HG02759 (cell line): ENCODE measurements at regions not wholly inside any gene's neighbourhood (a gene's known extent, or its start where the extent isn't known, plus 50 kb on each side); places are given as distances from the start of the nearest gene placed in this dataset.

Source experiments
- ATAC-seq: cut with Tn5 transposase; IDR thresholded peaks from one replicate; pipeline ENCODE4 v1.9.1; 2021; ENCODE audit warnings: mild to moderate bottlenecking, moderate library complexity; ENCODE audit not compliant: unreplicated experiment

DNA sequence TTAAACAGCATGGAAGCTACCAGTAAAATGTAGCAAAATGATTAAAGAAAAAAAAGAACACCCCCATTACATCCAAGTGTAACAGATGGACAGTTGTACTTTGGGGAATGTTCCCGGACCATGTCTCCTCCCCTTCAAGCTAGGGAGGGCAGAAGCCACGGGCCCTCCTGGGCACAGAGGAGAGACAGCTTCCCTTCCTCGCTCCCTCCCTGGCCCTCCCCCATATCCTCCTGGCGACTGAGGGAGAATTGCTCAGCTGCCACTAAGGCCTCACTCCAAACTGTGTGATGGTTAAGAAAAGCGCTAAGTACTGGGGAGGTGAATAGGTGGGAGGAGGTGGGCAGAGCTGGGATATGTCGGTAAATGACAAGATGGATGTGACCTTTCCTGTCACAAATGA, 358.0 kb downstream of the HRH4 start:
- ATAC-seq = no peak

- no peak for ATAC-seq
Measured at GRCh38 chr18:24819141-24819890, 358.9 kb downstream of the HRH4 start.

- no peak for ATAC-seq
Measured at GRCh38 chr18:24825397-24825796, 365.0 kb downstream of the HRH4 start.

- no peak for ATAC-seq
Measured at GRCh38 chr18:24826605-24827004, 366.2 kb downstream of the HRH4 start.

DNA sequence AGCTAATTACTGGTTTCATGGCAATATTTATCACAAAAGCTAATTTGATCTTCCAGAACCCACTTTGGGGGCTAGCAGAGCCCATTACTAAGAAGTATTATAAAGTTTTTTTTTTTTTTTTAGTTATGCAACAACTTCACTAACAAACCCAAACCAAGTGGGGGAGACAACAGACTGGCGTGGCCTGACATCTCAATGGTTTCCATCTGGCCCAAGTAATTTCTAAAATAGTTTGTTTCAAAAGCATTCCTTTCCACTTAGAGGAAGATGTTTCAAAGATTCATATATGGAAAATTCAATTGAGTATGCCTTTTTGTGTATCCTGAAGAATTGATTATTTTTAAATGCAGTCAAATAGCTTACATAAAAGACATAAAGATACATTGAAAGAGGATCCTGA, 367.1 kb downstream of the HRH4 start:
- ATAC-seq = no peak

DNA sequence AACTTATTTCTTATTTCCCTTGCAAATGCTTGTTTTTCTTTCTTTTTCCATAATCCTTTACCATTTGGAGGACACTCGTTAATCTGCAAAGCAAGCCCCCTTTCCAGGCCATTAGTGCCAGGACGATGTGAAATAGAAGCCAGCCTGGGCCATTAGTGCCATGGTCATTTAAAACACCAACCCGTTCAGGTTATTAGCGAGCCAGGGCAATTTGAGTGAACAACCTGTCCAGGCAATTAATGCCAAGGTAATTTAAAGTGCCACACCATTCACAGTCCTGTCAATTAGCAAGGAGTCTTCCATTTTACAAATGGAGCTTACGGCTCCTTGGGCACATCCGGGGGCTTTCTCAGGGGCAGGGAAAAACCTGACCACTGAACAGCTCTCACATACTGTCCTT, 370.6 kb downstream of the HRH4 start:
- no peak for ATAC-seq

DNA sequence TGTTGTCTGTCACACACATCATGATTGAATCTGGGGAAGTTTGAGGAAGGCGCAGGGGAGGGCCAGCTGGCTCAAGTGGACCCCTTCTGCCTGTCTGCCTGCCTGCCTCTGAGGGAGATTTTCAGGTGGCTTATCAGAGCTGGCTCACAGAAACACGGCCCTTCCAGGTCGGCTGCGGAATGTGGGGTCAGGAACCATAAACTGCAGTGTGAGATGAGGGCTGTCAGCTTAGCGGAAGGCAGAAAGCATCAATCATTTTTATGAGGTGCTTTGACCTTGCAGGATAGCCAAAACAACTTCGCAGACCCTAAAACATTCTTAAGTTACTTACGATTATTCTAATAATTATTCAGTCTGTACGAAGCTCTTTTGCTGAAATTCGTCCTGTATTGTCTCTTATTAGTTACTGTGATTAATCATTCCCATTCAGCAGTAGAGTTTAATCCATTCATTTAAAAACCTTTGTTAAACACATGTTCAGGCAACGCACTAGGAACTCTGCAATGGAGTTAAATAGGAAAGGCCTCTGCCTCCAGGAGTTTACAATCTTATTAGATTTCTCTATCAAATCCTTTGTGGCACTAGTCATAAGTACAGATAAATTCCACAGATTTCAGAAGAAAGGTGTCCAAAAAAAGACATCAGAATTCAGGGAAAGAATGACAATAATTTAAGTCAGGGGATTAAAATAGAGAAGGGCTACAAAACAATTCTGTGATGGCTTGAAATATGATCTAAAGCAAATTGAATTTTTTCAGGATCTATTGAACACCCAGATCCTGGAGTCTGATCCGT, 371.6 kb downstream of the HRH4 start:
- ATAC-seq = no peak

GRCh38 chr18:24835751-24836150, 375.3 kb downstream of the HRH4 start:
- ATAC-seq = no peak

DNA sequence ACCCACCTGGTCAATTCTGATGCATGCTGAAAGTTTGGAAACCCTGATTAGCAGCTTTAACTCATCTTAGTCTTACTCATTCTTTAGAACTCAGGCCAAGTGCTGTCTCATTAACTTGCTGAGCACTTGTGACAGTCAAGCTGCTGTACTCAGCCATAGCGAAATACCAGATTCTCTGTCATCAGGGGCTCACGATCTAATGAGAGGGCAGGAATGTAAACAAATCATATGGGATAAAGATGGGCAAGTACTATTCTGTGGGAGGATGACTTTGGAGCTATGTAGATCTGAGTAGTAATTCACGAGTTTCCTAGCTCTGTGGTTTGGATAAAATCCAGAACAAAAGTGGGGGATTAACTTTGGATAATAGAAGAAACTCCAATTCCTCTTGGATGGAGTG, 376.6 kb downstream of the HRH4 start:
- no peak for ATAC-seq

DNA sequence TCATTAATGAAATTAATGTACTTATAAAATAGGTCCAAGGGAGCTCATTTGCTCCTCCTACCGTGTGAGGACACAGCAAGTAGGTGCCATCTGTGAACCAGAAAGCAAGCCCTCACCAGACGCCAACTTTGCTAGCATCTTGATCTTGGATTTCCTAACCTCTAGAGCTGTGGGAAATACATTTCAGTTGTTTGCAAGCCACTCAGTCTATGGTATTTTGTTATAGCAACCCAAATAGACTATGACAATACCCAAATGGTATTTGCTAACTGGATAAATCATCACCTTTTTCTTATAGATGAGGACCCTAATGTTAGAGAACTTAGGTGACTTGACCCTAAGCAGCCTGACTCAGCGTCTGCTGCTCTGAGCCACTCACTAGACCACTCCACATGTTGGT, 379.6 kb downstream of the HRH4 start:
- ATAC-seq = no peak

- ATAC-seq = no peak
Measured at GRCh38 chr18:24840640-24841039, 380.2 kb downstream of the HRH4 start.

GRCh38 chr18:24841536-24841935, 381.1 kb downstream of the HRH4 start:
- ATAC-seq = no peak

GRCh38 chr18:24843123-24843522, 382.7 kb downstream of the HRH4 start:
- ATAC-seq = no peak

- ATAC-seq = no peak
Measured at GRCh38 chr18:24846138-24846537, 385.7 kb downstream of the HRH4 start.

DNA sequence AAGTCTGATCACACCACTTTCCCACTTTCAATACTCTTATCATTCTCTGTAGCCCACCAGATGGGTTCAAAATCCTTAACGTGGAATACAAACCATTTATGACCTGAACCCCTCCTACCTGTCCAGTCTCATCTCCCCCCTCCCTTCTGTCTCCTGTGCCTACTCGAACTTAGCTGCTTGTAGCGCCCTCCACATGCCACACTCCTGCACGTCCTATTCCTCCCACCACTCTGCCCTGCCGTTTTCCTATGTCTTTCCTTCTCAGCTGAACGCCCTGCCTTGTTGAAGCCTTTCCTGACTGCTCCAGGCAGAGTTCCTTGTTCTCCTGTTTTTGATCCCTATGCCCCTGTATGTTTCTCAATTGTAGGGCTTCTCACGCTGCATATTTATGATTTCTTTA, 390.1 kb downstream of the HRH4 start:
- ATAC-seq = no peak

GRCh38 chr18:24853076-24853475, 392.6 kb downstream of the HRH4 start:
- no peak for ATAC-seq

GRCh38 chr18:24860978-24861680, 400.7 kb downstream of the HRH4 start:
- ATAC-seq = no peak

DNA sequence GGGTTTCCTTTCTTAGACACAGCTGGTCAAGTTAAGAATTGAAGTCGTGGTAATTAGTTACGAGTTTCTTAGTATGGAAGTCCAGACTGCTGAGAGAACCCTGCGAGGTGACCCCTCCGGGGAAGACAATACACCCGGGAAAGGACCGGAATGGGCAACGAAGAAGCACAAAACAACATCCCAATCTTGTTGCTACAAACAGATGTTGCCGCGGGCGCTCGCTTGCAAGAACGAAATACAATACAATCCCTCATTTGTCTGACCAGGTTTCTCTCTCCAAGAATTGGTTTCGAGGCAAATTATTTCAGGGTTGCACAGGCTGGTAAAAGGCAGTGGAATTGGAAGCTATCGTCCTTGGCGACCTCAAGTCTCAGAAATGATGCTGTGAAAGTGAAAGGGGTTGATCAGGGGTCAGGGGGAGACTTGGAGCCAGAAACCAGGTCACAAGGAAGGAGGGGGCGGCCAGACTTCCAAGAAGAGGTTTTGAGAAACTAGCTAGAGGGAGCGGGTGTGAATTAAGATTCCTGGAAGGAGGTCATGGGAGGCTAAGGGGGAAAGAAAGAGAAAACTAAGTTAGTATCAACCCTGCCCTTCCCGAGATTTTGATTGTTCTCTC, 401.9 kb downstream of the HRH4 start:
- no peak for ATAC-seq

DNA sequence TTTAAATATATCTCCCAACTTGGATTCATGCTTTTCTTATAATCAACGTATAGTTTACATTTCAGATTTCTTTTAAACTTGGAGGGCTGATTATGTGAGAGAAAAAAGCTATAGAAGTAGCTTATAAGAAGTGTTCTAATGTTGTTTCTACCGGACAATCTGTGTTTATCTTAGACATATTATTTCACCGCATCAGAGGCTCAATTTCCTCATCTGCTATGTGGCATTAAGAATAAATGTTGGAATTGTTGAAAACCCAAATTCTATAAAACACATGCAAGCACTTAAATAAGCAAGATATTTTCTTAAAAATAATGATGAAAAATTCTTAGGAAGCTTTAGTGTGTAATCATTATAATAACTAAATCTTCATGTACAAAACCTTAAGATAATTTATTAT, 407.9 kb downstream of the HRH4 start:
- ATAC-seq = no peak

- ATAC-seq = no peak
Measured at GRCh38 chr18:24868760-24869237, 408.4 kb downstream of the HRH4 start.

DNA sequence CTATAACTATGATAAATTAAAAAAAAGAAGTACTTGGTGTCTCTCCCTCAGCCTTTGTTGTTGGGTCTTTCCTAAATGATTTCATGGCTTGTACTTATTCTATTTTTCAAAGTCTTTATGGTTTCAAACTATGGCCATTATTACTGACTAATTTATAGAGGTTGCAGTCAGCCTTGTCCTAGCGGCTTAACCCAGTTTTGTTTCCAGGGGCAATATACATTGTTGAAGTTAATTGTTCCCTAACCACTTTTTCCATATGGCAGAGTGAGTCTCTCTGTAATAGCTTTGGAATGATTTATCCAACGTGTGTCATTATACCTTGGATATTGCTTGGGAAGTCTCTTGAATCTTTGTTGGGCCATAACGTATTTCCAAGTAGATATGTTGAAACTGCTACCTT, 408.8 kb downstream of the HRH4 start:
- ATAC-seq = no peak
